K562 (cell line): ENCODE measurements at regions not wholly inside any gene's neighbourhood (a gene's known extent, or its start where the extent isn't known, plus 50 kb on each side); places are given as distances from the start of the nearest gene placed in this dataset.

Source experiments
- KDM2B ChIP-seq: fragments of 250-450 bp; sonication (Bioruptor Pico); IDR thresholded peaks from 2 replicates; pipeline ENCODE4 v1.8.0; 2021; ENCODE audit warnings: mild to moderate bottlenecking, moderate library complexity
- SAP30 ChIP-seq: fragments of 200-600 bp; sonication (generic); IDR thresholded peaks from 2 replicates; pipeline ENCODE4 v1.6.1; 2012; ENCODE audit warnings: borderline replicate concordance, low read depth, mild to moderate bottlenecking, moderate library complexity, low read length, control low read depth, inconsistent platforms; ENCODE audit not compliant: insufficient read depth, poor library complexity, severe bottlenecking
- WHSC1 ChIP-seq: IDR thresholded peaks from one replicate; pipeline ENCODE4 v1.6.1; 2012; ENCODE audit warnings: low read length, control low read depth, inconsistent platforms
- ZNF324 ChIP-seq: fragments of 250-450 bp; sonication (Bioruptor Pico); IDR thresholded peaks from 2 replicates; pipeline ENCODE4 v1.4.0; 2020; ENCODE audit warnings: mild to moderate bottlenecking
- TF ChIP-seq, protein P1 (sequence below), 2 experiments: fragments of 450-650 bp; IDR thresholded peaks; 2 replicates each; pipeline ENCODE4 v1.6.1; 2016; ENCODE audit warnings: mild to moderate bottlenecking in 2 of 2, borderline replicate concordance in 1 of 2, low read depth in 1 of 2, moderate library complexity in 1 of 2
- TF ChIP-seq, protein P2 (sequence below): sonication (generic); formaldehyde crosslinking; IDR thresholded peaks from 2 replicates; pipeline ENCODE4 v1.8.1; 2023; ENCODE audit warnings: mild to moderate bottlenecking, missing genetic modification reagents
- TF ChIP-seq, protein P3 (sequence below): fragments of 450-650 bp; IDR thresholded peaks from 2 replicates; pipeline ENCODE4 v1.6.1; 2016; ENCODE audit warnings: borderline replicate concordance

DNA sequence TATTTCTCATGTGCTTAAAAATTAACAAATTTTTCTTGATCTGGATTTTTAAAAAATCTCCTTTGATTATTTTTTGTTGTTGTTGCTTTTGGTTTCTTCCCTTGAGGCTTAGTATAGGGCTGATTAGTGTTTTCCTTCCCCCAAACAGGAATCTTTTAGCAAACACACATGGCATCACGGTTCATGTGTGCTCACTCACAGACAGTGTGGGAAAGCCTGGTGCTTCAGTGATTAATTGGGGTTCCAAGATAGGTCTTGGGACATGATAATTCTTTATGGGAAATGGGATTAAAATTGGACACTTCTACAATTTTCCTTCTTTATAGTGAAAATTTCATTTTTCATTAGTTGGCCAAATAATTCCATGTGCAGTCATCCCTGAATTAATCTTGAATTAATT, 153.9 kb upstream of the SOX11 start (continued):
- TF ChIP-seq, protein P1, sequence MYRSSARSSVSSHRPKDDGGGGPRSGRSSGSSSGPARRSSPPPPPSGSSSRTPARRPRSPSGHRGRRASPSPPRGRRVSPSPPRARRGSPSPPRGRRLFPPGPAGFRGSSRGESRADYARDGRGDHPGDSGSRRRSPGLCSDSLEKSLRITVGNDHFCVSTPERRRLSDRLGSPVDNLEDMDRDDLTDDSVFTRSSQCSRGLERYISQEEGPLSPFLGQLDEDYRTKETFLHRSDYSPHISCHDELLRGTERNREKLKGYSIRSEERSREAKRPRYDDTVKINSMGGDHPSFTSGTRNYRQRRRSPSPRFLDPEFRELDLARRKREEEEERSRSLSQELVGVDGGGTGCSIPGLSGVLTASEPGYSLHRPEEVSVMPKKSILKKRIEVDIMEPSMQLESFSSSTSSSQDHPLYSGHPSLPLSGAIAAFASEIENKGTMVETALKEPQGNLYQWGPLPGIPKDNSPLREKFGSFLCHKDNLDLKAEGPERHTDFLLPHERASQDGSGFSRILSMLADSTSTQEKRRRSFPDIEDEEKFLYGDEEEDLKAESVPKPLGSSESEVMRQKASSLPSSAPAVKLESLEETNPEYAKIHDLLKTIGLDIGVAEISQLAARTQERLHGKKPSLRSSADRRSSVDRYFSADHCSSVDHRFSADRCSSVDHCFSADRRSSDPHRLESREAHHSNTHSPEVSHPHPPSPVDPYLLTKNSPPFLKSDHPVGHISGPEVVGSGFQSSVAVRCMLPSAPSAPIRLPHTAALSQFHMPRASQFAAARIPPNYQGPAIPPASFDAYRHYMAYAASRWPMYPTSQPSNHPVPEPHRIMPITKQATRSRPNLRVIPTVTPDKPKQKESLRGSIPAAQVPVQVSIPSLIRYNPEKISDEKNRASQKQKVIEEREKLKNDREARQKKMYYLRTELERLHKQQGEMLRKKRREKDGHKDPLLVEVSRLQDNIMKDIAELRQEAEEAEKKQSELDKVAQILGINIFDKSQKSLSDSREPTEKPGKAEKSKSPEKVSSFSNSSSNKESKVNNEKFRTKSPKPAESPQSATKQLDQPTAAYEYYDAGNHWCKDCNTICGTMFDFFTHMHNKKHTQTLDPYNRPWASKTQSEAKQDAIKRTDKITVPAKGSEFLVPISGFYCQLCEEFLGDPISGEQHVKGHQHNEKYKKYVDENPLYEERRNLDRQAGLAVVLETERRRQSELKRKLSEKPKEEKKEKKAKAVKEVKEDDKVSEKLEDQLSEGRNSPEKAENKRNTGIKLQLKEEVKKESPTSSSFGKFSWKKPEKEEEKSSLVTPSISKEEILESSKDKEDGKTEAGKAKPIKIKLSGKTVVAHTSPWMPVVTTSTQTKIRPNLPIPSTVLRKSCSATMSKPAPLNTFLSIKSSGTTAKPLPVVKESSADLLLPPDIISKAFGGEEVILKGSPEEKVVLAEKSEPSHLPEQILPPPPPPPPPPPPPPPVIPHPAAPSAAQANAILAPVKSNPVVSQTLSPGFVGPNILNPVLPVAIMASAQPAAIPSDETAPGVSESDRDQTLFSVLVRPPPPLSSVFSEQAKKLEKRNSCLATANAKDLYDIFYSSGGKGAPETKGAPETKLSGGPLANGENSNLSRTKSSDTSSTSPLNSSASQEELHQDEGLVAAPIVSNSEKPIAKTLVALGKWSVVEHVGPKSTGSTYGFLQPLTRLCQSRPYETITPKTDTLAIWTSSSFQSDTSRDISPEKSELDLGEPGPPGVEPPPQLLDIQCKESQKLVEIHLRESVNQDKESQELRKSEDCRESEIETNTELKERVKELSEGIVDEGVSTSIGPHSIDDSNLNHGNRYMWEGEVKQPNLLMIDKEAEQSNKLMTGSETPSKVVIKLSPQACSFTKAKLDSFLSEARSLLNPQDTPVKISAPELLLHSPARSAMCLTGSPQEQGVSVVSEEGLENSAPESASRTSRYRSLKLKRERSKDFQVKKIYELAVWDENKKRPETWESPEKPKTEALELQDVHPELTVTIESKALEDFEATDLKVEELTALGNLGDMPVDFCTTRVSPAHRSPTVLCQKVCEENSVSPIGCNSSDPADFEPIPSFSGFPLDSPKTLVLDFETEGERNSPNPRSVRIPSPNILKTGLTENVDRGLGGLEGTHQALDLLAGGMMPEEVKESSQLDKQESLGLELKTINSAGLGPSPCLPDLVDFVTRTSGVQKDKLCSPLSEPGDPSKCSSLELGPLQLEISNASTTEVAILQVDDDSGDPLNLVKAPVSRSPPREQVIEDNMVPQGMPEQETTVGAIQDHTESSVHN (IDR thresholded peaks at IDR 0.05; ENCODE audit: borderline replicate concordance in 1 of 2, low read depth in 1 of 2): no peak
- TF ChIP-seq KDM2B (CRISPR knock-in tag) (no peak), SAP30 (no peak), WHSC1 (no peak), ZNF324 (CRISPR knock-in tag) (no peak)
- TF ChIP-seq, protein P2, sequence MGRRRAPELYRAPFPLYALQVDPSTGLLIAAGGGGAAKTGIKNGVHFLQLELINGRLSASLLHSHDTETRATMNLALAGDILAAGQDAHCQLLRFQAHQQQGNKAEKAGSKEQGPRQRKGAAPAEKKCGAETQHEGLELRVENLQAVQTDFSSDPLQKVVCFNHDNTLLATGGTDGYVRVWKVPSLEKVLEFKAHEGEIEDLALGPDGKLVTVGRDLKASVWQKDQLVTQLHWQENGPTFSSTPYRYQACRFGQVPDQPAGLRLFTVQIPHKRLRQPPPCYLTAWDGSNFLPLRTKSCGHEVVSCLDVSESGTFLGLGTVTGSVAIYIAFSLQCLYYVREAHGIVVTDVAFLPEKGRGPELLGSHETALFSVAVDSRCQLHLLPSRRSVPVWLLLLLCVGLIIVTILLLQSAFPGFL (CRISPR knock-in tag): no peak
- TF ChIP-seq, protein P3, sequence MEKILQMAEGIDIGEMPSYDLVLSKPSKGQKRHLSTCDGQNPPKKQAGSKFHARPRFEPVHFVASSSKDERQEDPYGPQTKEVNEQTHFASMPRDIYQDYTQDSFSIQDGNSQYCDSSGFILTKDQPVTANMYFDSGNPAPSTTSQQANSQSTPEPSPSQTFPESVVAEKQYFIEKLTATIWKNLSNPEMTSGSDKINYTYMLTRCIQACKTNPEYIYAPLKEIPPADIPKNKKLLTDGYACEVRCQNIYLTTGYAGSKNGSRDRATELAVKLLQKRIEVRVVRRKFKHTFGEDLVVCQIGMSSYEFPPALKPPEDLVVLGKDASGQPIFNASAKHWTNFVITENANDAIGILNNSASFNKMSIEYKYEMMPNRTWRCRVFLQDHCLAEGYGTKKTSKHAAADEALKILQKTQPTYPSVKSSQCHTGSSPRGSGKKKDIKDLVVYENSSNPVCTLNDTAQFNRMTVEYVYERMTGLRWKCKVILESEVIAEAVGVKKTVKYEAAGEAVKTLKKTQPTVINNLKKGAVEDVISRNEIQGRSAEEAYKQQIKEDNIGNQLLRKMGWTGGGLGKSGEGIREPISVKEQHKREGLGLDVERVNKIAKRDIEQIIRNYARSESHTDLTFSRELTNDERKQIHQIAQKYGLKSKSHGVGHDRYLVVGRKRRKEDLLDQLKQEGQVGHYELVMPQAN: no peak
